ENCODE measurements at regions not wholly inside any gene's neighbourhood (a gene's known extent, or its start where the extent isn't known, plus 50 kb on each side); places are given as distances from the start of the nearest gene placed in this dataset.

DNA sequence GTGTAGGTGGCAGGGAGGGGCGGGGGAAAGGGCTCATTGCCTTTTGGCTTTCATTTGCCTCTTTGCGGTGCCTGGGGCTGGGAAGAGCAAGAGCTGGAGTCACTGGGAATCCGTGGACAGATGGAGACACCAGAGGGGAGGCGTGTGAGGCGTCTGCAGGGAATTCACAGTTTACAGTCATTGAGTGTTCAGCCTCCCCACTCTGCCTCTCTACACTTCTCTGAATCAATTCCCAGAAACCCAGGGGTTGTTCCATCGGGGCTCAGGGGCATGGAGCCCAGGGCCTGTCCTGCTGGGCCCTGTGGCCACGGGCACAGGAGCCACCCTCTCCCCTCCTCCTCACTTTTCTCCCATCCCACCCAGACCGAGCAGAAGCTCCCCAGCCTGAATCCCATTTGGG is 160.5 kb upstream of the NAV2 start:
- TF ChIP-seq, protein P1, sequence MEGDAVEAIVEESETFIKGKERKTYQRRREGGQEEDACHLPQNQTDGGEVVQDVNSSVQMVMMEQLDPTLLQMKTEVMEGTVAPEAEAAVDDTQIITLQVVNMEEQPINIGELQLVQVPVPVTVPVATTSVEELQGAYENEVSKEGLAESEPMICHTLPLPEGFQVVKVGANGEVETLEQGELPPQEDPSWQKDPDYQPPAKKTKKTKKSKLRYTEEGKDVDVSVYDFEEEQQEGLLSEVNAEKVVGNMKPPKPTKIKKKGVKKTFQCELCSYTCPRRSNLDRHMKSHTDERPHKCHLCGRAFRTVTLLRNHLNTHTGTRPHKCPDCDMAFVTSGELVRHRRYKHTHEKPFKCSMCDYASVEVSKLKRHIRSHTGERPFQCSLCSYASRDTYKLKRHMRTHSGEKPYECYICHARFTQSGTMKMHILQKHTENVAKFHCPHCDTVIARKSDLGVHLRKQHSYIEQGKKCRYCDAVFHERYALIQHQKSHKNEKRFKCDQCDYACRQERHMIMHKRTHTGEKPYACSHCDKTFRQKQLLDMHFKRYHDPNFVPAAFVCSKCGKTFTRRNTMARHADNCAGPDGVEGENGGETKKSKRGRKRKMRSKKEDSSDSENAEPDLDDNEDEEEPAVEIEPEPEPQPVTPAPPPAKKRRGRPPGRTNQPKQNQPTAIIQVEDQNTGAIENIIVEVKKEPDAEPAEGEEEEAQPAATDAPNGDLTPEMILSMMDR (IDR thresholded peaks at IDR 0.05): no peak
- TF ChIP-seq POLR2A (IDR thresholded peaks at IDR 0.05): no peak
